OCI-M2 (cell line): ENCODE measurements at regions not wholly inside any gene's neighbourhood (a gene's known extent, or its start where the extent isn't known, plus 50 kb on each side); places are given as distances from the start of the nearest gene placed in this dataset.
"Not testable (repeated sequence)": the region's sequence is repeated elsewhere in the genome, so short reads cannot be mapped to it uniquely, and the experiment has no call there.

ENCODE experiments used
- DNase-seq: peaks from one replicate; lab custom pipeline; 2025; ENCODE audit not compliant: unreplicated experiment; lab: John Stamatoyannopoulos, UW

DNA sequence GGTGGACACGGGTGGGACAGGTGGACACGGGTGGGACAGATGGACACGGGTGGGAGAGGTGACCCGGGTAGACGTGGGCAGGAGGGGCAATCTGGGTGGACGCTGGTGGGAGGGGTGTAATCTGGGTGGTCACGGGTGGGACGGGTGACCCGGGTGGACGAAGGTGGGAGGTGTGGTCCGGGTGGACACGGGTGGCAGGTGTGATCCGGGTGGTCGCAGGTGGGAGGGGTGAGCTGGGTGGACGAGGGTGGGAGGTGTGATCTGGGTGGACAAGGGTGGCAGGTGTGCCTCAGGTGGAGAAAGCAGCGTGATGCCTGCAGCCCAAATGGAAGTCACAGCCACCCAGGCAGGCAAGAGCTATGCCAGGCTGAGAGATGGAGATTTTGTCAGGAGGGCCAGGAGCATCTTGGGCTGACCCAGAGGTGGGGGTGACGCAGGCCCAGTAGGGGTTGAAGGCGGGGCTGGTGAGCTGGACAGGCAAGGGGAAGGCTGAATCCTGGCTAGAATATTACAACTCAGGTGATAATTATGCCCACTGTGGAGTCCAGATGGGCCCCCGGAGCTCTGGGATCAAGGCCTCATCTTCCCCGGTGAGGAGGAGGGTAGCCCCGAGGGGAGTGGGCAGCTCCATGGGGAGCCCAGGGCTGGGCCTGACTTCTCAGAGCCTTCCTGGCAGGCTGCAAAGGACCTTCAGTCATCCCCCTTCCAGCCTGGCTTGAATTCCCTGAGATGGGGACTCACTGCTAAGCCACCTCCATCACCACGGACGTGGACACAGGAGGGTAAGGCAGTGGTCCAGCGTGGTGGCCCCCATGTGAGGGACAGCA, 100.0 kb downstream of the ADRA2C start:
- no peak for DNase-seq

DNA sequence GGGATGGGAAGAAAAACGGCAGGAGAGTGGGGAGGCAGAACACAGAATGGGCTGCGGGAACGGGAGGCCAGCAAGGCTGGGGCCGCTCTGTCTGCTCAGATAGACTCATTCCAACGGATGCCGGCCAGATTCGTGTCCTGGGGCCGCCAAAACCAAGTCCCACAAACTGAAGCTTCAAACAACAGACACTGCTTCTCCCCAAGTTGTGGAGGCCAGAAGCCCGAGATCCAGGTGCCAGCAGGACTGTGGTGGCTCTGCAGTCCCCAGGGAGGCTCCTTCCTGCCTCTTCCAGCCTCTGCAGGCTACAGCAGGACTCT, 100.6 kb downstream of the ADRA2C start:
- DNase-seq = no peak

DNA sequence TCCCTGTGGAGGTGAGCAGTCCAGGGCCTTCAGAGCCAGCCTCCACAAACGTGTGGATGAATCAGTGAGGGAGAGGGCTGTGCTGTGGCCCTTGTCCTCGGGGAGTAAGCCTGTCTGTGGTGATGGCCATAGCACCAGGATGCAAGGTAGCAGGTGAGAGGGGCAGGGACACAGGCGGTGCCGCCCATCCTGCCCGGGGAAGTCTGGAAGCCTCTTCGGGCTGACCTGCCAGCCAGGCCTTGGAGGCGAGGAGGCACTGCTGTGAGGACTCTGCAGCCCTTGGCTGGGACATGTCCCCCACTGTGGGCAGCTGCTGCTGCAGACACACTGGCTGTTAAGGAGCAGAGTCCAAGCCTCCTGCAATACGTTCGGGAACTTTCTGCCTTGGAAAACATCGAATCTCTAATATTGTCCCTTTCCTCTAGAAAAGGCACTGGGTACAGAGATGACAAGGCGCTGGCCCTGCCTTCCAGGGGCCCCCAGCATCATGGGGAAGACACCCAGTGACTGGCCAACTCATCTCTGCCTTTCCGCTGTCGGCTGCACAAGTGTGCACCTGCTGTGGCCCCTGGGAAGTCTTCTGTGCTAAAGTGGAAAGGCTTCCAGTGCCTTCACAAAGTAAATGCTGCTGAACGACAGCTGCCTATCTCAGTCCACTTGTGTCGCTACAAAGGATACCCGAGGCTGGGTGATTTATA, 101.4 kb downstream of the ADRA2C start:
- DNase-seq = no peak

DNA sequence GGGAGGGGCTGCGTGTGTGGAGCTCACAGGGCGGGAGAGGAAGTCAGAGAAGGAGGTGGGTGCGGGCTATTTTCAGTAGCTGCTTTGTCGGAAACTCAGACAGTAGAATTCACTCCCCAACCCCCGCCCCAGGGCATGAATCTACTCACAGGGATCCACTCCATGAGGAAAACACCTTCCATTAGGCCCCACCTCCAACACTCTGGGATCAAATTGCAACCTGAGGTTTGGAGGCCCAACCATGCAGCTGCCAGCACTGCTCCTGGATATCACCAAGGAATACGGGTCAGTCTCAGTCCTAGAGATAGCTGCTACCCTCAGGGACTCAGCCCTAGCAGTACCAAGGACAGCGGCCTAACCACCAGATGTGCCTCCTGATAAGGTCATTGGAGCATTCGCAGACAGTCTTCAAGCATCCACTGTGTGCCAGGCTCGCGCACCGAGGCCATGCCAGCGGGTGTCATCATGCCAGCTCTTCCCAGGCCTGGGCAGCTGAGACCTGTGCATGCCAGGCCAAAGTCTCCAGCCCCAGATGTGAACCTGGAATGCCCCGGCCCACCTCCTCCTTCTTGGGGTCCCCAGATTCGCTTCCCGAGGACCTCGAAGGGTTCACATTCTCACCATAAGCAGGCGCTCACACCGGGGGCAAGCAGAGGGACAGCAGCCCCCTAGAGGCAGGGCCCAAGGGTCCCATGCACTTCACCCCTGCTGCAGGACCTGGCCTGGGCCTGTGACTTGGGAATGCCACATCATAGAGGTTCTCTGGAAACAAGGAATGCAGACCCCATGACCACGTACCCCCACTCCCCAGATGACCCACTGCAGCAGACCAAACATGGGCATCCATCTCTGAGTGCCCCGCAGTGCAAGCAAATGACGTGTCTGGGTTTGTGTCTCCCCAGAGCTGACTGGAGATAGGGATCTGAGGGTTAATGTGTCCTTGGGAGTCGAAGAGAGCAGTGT, 102.3 kb downstream of the ADRA2C start:
- DNase-seq = no peak

DNA sequence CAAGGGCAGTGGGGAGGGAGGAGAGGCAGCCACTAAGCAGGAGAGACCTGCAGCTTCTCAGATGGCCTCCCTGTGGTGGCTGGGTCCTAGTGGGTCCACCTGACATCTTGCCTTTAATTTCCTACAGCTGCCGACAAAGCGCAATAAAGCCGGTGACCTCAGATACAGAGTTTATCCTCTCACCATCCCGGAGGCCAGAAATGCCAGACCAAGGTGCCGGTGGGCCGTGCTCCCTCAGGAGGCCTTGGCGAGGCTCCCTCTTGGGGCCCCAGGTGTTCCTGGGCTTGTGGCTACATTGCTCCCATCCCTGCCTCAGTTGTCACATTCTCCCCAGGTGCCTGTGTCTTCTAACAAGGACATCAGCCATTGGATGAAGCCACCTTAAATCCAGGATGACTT, 103.0 kb downstream of the ADRA2C start:
- no peak for DNase-seq

DNA sequence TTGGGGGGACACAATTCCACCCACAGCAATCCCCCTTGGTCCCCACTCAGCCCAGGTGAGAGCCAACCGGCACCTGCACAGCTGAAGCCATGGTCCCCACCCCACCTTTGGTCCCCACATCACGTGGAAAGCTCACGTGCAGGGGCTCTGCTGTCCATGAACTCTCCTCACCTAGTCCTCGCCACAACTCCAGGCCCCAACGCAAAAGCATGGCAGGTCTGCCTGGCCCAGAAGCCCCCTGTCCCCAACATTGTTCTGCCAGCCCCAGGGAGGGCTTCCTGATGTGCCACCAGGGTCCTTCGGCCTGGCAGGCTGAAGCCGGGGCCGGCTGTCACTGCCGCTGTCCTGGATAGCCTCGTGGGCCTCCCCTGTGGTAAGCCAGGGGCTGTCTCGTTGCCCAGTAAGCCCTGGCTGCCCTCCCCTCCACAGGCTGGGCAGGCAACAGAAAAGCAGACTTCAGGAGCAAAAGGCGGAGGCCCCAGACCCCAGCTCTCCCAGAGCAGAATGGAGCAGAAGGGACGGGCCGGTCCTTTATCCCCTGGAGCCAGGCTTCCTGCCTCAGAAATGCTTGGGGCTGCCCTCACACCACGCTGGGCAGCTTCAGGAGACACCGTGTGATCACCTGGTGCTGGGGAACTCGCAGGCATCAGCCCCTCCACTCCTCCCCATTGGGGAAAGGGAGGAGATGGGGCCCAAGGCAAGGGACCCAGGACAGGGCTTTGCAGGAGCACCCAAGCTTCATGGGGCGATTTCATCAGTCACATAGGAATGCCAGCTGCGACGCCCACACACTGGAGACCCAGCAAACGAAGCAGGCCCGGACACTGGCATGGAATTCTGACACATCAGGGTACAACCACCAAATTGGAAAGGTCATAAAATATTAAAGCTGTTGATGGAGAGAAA, 103.7 kb downstream of the ADRA2C start:
- no peak for DNase-seq

DNA sequence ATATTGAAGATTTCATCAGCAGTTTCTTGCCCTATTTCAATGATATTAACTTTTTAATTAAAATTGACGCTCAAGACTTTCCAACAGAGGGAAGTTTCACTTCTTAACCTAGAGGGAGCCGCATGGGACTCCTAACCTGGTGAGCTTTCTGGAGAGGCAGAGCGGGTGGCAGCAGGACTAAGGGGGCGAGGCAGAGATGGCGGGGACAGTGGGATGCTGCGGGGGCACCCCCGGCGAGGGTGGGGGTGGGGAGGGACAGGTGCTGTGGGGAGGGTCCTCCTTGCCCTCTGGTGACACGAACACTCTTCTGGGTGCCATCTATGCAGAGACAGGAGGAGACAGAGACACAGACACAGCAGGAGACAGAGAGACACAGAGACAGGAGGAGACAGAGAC, 104.4 kb downstream of the ADRA2C start:
- DNase-seq = no peak

DNA sequence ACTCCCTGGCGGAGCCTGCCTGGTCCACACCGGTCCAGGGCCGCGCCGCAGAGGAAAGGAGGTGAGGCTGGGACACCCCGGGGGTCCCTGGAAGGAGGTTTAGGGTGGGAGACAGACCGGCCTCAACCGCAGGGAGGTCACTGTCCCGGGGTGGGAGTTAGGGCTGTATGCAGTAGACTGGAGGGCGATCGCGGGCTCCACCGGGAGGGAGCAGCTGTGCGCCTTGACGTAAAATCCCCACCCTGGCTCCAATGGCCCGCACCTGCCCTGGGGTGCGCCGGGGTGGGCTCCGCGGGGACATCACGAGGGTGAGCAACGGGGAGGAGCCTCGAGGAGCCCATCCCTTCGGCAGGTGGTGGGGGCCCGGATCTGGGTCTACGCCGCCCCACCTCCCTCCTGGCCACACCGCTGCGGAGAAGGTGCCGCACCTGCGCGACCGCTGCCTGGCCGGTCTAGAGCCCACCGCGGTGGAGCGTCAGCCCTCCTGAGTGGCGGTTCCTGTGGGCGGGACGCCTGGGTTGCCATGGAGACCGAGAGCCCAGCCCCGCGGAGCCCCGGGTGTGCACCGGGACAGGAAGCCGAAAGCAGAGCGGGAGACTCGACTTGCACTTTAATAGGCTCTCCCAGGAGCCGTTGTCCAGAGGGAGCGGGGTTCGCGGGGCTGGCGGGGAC, 105.1 kb downstream of the ADRA2C start:
- DNase-seq = no peak

DNA sequence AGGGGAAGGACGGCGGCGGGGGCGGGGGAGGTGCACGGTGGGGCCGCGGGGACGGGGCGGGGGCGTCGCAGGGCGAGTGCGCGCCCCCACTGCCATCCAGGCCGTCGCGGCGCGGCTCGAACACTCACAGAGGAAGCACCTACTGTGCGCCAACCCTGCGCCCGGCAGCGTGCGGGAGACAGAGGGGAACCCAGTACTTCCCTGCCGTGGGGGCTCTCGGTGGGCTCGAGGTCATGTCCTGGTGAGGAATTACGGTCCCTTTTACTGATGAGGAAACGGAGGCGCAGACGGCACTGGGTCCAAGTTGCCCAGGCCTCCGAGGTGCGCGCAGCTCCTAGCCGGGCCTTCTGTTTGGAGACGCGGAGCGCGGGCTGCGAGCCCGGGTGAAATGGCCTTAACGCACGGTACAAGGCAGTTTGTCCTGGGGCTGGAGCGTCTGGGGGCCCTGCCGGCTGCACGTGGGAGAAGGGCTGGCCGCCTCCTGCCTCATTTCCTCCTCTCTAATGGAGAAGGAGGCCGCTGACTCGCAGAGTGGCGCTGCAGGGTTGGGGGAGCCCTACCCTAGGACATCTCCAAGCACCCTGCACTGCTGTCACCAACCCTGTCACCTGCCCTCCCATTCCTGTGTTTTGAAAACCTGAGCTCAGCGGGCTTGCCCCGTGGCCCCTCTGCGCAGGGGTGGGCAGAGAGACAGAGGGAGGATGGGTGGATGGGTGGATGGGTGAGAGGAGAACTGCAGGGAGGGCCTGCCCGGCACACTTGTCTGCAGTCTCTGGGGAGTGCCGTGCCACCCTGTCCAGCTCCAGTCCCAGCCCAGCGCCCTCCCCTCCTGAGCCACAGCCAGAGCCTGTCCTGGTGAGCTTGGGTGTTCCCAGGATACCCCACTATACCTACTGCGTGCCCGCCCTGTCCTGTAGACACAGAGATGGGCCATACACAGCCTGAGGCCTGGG, 106.0 kb downstream of the ADRA2C start:
- DNase-seq = no peak

DNA sequence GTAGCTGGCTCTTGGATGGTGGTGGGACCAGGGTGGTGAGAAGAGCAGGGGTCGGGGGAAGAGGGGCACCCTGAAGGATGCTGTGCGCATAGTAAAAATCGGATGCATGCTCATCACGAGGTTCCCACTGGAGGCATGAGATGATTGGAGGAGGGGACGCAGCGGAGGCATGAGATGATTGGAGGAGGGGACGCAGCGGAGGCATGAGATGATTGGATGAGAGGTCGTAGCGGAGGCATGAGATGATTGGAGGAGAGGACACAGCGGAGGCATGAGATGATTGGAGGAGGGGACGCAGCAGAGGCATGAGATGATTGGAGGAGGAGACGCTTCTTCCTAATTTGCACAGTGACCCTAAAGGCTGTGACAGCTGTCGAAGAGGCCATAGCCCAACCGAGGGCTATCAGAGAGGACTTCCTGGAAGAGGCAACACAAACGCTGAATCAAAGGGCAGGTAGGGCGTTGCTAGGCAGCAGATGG, 106.7 kb downstream of the ADRA2C start:
- no peak for DNase-seq

DNA sequence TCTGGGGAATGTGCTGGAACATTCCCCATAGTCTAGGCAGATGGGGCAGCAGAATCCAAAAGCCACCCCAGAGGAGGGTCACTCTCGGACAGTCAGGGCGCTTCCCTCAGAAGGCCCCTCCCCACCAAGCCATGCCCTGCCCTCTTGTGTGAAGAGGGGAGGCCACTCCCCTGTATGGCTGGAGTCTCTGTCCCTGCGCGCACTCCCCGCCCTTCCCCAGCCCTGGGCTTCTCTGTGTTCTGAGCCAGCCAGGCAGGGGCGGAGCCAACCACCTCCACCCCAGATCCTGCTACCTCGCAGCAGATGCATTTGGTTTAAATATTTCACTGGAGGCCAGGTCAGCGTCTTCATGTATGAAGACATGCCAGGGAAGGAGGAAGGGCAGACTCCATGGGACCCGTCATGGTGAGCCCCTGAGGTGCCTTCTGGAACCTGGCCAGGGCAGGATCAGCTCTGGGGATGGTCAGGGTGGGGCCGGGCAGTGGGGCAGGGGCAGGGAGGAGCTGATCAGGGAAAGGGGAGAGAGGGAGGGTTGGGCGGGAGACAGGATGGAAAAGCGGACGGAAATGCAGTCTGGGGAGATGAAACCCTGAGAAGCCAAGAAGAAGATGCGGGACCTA, 107.3 kb downstream of the ADRA2C start:
- DNase-seq = no peak

DNA sequence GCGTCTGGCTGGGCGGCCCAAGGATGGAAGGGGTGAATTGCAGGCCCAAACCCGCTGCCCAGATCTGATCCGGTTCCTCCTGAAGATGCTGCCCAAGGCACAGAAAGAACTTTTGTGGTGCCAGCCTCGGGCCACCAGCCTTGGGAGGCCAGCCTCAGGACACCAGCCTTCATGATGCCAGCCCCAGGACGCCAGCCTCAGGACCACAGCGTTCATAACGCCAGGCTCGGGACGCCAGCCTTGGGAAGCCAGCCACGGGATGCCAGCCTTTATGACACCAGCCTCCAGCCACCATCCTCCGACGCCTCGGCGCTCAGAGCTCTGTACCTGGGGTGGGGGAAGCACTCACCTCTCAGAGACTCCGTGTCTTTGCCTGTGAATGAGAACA, 107.8 kb downstream of the ADRA2C start:
- DNase-seq = no peak

DNA sequence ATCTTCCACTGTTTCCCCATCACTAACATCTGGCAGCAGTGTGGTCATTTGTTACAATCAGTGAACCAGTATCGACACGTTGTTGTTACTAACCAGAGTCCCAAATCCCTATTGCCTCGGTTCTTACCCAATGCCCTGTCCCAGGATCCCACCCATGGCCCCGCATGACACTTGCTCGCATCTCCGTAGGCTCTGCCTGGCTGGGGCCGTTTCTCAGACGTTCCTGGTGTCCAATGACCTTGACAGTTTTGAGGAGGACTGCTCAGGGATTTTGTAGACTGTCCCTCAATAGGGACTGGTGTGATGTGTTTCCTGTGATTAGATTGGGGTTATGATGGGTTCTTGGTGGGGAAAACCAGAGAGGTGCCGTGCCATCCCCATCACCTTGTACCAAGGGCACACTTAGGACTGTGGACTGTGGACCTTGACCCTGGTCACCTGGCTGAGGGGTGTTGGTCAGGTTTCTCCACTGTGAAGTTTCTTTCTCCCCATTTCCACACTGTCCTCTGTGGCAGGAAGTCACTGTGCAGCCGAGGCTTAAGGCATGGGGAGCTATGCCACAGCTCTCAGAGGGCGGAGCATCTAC, 108.4 kb downstream of the ADRA2C start:
- no peak for DNase-seq

DNA sequence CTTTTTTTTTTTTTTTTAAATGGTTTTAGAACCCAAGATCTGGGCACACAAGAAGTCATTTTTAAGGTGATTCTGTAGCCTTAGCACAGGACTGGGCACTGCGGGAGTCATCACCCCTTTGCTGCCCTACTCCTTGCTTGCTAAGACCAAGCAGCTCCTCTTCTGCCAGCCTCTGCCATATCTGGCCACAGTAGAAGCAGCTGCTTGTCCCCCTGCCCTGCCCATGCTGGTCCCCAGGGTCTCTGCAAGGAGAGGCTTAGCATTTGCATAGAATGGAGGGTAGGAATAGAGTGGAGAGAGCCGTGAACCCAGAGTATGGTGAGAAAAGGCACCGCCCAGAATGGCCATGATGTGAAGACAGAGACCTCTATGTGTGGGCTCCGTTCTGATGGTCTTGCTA, 109.3 kb downstream of the ADRA2C start:
- no peak for DNase-seq

DNA sequence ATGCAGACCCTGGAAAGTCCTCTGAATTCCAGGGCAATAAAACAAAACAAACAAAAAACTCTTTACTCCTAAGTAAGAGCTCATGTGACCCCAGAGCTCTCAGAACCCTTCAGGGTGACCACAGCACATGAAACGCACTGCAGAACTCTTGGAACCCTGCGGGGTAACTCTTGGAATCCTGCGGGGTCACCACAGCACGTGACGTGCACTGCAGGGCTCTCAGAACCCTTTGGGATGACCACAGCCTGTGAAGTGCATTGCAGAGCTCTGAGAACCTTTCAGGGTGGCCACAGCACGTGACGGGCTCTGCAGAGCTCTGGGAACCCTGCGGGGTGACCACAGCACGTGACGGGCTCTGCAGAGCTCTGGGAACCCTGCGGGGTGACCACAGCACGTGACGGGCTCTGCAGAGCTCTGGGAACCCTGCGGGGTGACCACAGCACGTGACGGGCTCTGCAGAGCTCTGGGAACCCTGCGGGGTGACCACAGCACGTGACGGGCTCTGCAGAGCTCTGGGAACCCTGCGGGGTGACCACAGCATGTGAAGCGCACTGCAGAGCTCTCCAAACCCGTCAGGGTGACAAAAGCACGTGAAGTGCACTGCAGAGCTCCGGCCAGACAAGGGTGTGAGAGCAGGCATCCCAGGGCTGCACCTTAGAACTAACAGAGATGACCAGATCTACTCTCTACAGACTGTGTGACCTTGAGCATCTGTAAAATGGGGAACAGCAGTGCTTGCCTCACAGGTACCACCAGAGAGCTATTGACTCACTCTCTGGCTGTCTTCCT, 110.1 kb downstream of the ADRA2C start:
- DNase-seq = not testable (repeated sequence)

DNA sequence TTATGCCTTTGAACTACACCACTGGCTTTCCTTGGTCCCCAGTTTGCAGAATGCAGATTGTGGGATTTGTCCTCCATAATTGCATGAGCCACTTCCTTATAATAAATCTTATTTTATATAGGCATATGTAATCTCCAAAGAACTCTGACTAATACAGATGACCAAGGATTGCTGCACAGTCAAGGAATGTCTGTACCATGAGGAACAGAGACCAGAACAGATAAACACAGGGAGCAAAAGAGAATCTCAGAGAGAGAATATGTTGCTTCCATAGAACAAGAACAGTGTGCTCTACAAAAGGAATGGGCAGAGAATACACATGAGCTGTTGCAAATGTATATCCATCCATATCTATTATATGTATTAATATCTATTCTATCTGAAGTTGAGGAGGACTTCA, 111.1 kb downstream of the ADRA2C start:
- no peak for DNase-seq

DNA sequence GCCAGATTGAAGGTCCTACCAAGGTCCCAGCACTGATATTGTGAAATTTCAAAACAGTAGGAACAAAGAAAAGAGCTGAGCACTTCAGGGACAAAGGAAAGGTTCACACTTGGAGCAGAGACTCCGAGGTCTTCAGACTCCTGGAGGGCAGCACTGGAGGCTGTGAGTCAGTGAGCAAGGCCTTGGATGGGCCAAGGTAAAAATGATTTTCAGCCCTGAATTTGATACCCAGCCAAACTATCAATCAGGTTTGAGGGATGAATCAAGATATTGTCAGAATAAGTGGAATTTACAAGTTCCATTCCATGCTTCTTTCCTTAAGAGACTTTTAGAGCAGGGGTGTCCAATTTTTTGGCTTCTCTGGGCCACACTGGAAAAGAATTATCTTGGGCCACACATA, 111.7 kb downstream of the ADRA2C start:
- DNase-seq = no peak
